Naive thymus-derived CD4-positive, alpha-beta T cell (primary cell): ENCODE measurements at regions not wholly inside any gene's neighbourhood (a gene's known extent, or its start where the extent isn't known, plus 50 kb on each side); places are given as distances from the start of the nearest gene placed in this dataset.

ENCODE experiments used
- ATAC-seq: fragments of 150-1000 bp; cut with Tn5 transposase; 2 replicates; pipeline ENCODE4 v1.10.0; 2021; ENCODE audit warnings: mild to moderate bottlenecking, moderate library complexity
- CTCF ChIA-PET: fragments of 350-600 bp; sonication (Branson Sonifier 250); formaldehyde crosslinking; loops from one replicate; lab custom pipeline; 2021; ENCODE audit warnings: antibody characterized with exemption; lab: Charles Lee
- POLR2A ChIA-PET: fragments of 350-600 bp; sonication (Branson Sonifier 250); formaldehyde crosslinking; loops from one replicate; lab custom pipeline; 2021; ENCODE audit warnings: antibody characterized with exemption, inconsistent platforms; lab: Charles Lee
- DNase-seq, 9 donors: peaks; one replicate each; pipeline versions ENCODE4 v3.0.0 to v3.0.0-alpha.2; 2020 to 2022; ENCODE audit warnings: mixed read lengths in 1 of 9
- H3K27ac ChIP-seq: one replicate; pipeline ENCODE4 v1.7.0; 2013; ENCODE audit warnings: mild to moderate bottlenecking, low read depth, low read length, moderate library complexity
- H3K27me3 ChIP-seq, 2 donors: one replicate each; pipeline ENCODE4 v1.7.0; 2013; ENCODE audit warnings: low read length in 2 of 2, mild to moderate bottlenecking in 2 of 2, moderate library complexity in 2 of 2; ENCODE audit not compliant: control insufficient read depth in 2 of 2, insufficient read depth in 2 of 2
- H3K36me3 ChIP-seq, 3 experiments: 1 replicate in 2 of 3; 2 replicates in 1 of 3; pipeline ENCODE4 v1.7.0; 2013; ENCODE audit warnings: low read length in 3 of 3, mild to moderate bottlenecking in 3 of 3, moderate library complexity in 1 of 3; ENCODE audit not compliant: insufficient read depth in 3 of 3, control insufficient read depth in 2 of 3
- H3K4me1 ChIP-seq, 2 donors: one replicate each; pipeline ENCODE4 v1.7.0; 2013; ENCODE audit warnings: low read length in 2 of 2, mild to moderate bottlenecking in 2 of 2, moderate library complexity in 1 of 2; ENCODE audit not compliant: control insufficient read depth in 2 of 2, insufficient read depth in 2 of 2
- H3K4me3 ChIP-seq: 2 replicates; pipeline ENCODE4 v1.7.0; 2013; ENCODE audit warnings: mild to moderate bottlenecking, low read length
- H3K9me3 ChIP-seq, 3 experiments: 1 replicate in 2 of 3; 2 replicates in 1 of 3; pipeline ENCODE4 v1.7.0; 2013; ENCODE audit warnings: low read length in 3 of 3; ENCODE audit not compliant: control insufficient read depth in 2 of 3
- H3K27ac Mint-ChIP-seq, 9 donors: one replicate each; pipeline ENCODE4 v1.8.0; 2020 to 2022; ENCODE audit warnings: mixed read lengths in 9 of 9, mild to moderate bottlenecking in 8 of 9, moderate library complexity in 5 of 9, inconsistent platforms in 2 of 9
- H3K27me3 Mint-ChIP-seq, 5 donors: one replicate each; pipeline ENCODE4 v1.8.0; 2021 to 2022; ENCODE audit warnings: mixed read lengths in 5 of 5, mild to moderate bottlenecking in 1 of 5
- H3K36me3 Mint-ChIP-seq, 5 donors: one replicate each; pipeline ENCODE4 v1.8.0; 2020 to 2022; ENCODE audit warnings: mixed read lengths in 5 of 5, mild to moderate bottlenecking in 3 of 5, inconsistent platforms in 1 of 5
- H3K4me1 Mint-ChIP-seq, 7 donors: one replicate each; pipeline ENCODE4 v1.8.0; 2020 to 2022; ENCODE audit warnings: mixed read lengths in 7 of 7, mild to moderate bottlenecking in 3 of 7, inconsistent platforms in 1 of 7
- H3K4me3 Mint-ChIP-seq, 10 donors: one replicate each; pipeline ENCODE4 v1.8.0; 2020 to 2022; ENCODE audit warnings: mild to moderate bottlenecking in 10 of 10, mixed read lengths in 10 of 10, moderate library complexity in 6 of 10, inconsistent platforms in 2 of 10
- H3K9me3 Mint-ChIP-seq, 11 donors: one replicate each; pipeline ENCODE4 v1.8.0; 2020 to 2022; ENCODE audit warnings: mixed read lengths in 11 of 11, mild to moderate bottlenecking in 4 of 11, inconsistent platforms in 1 of 11, moderate library complexity in 1 of 11
- intact Hi-C, 2 donors: fragments of 100-400 bp; cut with micrococcal nuclease; formaldehyde crosslinking; loops; one replicate each; pipeline ENCODE4 v1.15.1; 2023

DNA sequence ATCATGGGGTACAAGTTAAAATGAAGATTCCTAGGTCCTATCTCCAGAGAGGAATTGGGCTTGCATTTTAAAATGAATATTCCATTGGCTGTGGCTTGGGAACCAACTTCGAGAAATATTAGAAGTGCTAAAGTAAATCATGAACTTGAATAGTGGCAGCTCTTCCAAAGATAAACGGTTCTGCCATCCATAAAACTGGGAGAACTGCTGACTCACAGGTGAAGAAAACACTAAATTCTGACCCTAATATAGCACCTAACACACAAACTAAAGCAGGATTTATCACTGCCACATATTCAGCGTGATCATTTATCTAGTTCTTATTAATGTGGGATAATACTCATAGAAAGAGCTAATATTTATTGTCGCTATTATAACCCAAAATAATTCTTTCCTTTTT, 508.1 kb upstream of the ID4 start:
- H3K27ac Mint-ChIP-seq, result no peak overlapping the region
- no peaks in the 10 kb centered on the region for H3K36me3 Mint-ChIP-seq
- no peak for DNase-seq
- H3K9me3 ChIP-seq, result no peaks in the 10 kb centered on the region
- POLR2A ChIA-PET, result no interaction called here
- intact Hi-C loops, result no loop called here
- no peaks in the 10 kb centered on the region for H3K27me3 ChIP-seq
- no peak overlapping the region for H3K27ac ChIP-seq
- peaks cover 0 to 22% (median 3%) of the 10 kb centered on the region in 11 donors for H3K9me3 Mint-ChIP-seq
- no peak for ATAC-seq
- H3K4me1 Mint-ChIP-seq, result peaks cover 0 to 2% (median 0%) of the 10 kb centered on the region in 7 donors
- CTCF ChIA-PET, result no interaction called here
- H3K4me1 ChIP-seq, result no peaks in the 10 kb centered on the region
- no peaks in the 10 kb centered on the region for H3K36me3 ChIP-seq
- H3K27me3 Mint-ChIP-seq, result no peaks in the 10 kb centered on the region
- no peak overlapping the region for H3K4me3 ChIP-seq
- no peak overlapping the region for H3K4me3 Mint-ChIP-seq

DNA sequence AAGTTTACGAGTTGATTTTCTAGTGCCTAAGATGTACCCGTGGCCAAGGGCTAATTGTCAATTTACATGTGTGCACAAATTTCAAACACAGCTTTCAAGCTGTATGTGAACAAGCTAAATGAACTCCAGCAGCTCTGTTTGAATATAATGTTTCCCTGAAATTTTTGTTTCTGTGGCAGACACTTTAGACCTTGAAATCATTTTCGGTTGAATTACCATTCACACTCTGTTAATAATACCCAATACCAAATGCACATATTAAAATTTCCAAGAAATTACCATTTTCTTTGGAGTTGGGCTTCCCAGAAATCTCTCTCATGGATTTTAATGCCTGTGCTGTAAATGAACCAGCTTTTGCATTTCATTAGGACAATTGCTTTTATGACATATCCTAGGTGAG, 506.1 kb upstream of the ID4 start:
- DNase-seq, result no peak
- no peaks in the 10 kb centered on the region for H3K27me3 Mint-ChIP-seq
- H3K36me3 Mint-ChIP-seq, result no peaks in the 10 kb centered on the region
- peaks cover 0 to 15% (median 4%) of the 10 kb centered on the region in 11 donors for H3K9me3 Mint-ChIP-seq
- intact Hi-C loops, result no loop called here
- H3K27ac ChIP-seq, result no peak overlapping the region
- no peaks in the 10 kb centered on the region for H3K9me3 ChIP-seq
- peaks cover 0 to 2% (median 0%) of the 10 kb centered on the region in 7 donors for H3K4me1 Mint-ChIP-seq
- H3K36me3 ChIP-seq, result no peaks in the 10 kb centered on the region
- H3K27ac Mint-ChIP-seq, result no peak overlapping the region
- no peak overlapping the region for H3K4me3 Mint-ChIP-seq
- H3K4me3 ChIP-seq, result no peak overlapping the region
- H3K4me1 ChIP-seq, result no peaks in the 10 kb centered on the region
- POLR2A ChIA-PET, result no interaction called here
- CTCF ChIA-PET, result no interaction called here
- H3K27me3 ChIP-seq, result no peaks in the 10 kb centered on the region
- no peak for ATAC-seq

DNA sequence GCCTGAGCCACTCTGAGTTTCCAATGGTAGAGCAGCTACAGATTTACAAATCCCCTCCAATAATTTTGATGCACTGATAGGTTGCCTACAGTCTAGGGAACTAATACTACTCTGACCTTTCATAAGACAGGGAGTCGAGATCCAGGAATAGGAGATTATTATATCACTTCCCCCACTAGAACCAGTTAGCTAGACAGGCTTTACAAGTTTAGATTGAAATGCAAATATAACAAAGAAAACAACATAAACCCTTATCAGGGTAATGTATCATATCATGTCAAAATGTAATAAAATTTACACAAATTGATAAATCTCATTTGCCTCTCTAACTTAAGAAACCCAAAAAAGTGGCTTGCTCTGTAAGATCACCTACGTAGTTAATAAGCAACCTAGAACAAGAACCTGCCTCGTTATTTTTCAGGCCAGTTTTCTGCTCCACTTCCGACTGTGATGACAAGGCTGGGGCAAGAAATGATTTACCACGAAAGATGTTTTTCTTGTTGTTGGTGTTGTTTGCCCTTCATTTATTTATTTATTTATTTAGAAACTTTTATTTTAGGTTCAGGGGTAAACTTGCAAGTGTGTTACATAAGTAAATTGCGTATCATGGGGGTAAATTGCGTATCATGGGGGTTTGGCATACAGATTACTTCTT, 504.2 kb upstream of the ID4 start:
- Mint-ChIP-seq H3K4me1 (no peaks in the 10 kb centered on the region), H3K27ac (no peak overlapping the region), H3K27me3 (no peaks in the 10 kb centered on the region), H3K36me3 (no peaks in the 10 kb centered on the region), H3K4me3 (no peak overlapping the region), H3K9me3 (peaks cover 0 to 7% (median 3%) of the 10 kb centered on the region in 11 donors)
- intact Hi-C loops, result no loop called here
- no peaks in the 10 kb centered on the region for H3K9me3 ChIP-seq
- H3K4me1 ChIP-seq, result no peaks in the 10 kb centered on the region
- DNase-seq (no peak), ATAC-seq (no peak)
- no peaks in the 10 kb centered on the region for H3K36me3 ChIP-seq
- H3K27ac ChIP-seq, result no peak overlapping the region
- POLR2A ChIA-PET, result no interaction called here
- CTCF ChIA-PET, result no interaction called here
- H3K27me3 ChIP-seq, result no peaks in the 10 kb centered on the region
- no peak overlapping the region for H3K4me3 ChIP-seq

DNA sequence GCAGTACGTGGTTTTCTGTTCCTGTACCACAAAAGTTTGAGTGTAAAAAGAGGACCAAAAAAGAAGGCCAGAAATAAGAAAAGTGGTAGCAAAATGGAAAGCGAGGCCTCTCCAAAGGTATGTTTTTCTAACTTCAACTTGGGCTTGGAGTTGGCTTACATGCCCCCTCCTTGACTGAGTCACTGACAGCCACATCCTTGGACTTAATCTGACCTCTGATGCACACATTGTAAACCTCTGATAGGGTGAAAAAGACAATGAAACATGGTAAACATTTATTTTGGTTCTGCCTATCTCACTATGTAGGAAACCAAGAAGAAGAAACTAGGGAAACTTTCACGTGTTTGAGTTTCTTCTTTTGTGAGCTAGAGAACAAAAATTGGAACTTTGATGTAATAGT, 503.2 kb upstream of the ID4 start:
- Histone ChIP-seq H3K27ac (no peak overlapping the region), H3K4me1 (no peaks in the 10 kb centered on the region), H3K27me3 (no peaks in the 10 kb centered on the region), H3K36me3 (no peaks in the 10 kb centered on the region), H3K9me3 (no peaks in the 10 kb centered on the region), H3K4me3 (no peak overlapping the region)
- no peaks in the 10 kb centered on the region for H3K36me3 Mint-ChIP-seq
- no peaks in the 10 kb centered on the region for H3K27me3 Mint-ChIP-seq
- no peak overlapping the region for H3K27ac Mint-ChIP-seq
- intact Hi-C loops, result no loop called here
- H3K4me1 Mint-ChIP-seq, result no peaks in the 10 kb centered on the region
- CTCF ChIA-PET, result no interaction called here
- ATAC-seq (no peak), DNase-seq (no peak)
- peaks cover 0 to 7% (median 3%) of the 10 kb centered on the region in 11 donors for H3K9me3 Mint-ChIP-seq
- POLR2A ChIA-PET, result no interaction called here
- peak overlapping the region in 1 of 10 donors; percentile 20 for H3K4me3 Mint-ChIP-seq

DNA sequence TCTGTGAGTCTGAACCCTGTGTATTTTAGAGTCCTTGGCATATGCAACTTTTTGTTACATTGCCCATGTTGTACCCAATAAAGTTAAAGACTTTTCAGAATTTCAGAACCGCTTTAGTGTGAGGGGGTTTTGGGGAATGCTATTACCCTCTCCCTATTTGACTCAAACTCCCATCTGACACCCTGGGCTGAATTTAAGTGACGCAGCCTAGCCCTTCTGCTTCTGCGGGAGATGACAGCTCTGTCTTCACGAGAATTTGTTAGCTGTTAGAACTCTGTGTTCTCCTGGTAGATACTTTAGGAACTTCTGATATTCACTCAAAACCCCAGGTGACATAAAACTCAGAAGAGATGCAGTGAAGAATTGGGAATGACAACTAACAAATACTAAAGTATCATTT, 500.6 kb upstream of the ID4 start:
- no peak overlapping the region for H3K4me3 ChIP-seq
- Mint-ChIP-seq H3K27ac (no peak overlapping the region), H3K4me1 (no peaks in the 10 kb centered on the region), H3K36me3 (no peaks in the 10 kb centered on the region), H3K27me3 (no peaks in the 10 kb centered on the region), H3K9me3 (peaks cover 1 to 16% (median 4%) of the 10 kb centered on the region in 11 donors), H3K4me3 (no peak overlapping the region)
- ChIA-PET CTCF (no interaction called here), POLR2A (no interaction called here)
- no peaks in the 10 kb centered on the region for H3K9me3 ChIP-seq
- H3K36me3 ChIP-seq, result no peaks in the 10 kb centered on the region
- no peaks in the 10 kb centered on the region for H3K4me1 ChIP-seq
- H3K27ac ChIP-seq, result no peak overlapping the region
- no peaks in the 10 kb centered on the region for H3K27me3 ChIP-seq
- intact Hi-C loops, result no loop called here
- ATAC-seq (no peak), DNase-seq (no peak)

DNA sequence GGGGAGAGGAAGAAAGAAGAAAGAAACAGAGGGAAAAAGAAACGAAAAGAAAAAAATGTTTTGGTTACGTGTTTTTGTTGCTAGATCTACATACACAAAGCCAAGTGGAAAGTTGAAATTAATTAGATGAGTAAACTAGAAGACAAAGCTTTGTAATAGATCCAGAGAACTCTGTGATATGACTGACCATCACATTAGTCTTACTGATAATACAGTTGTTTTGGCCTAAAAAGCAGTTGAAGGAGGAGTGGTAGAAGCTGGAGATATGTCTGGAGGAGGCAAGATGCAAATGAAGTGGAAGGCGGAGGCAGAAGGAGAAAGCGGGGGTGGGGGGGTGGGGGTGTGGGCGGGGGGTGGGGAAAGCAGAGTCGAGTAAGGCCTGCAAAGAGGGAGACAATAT, 500.1 kb upstream of the ID4 start:
- Histone ChIP-seq H3K4me3 (no peak overlapping the region), H3K4me1 (no peaks in the 10 kb centered on the region), H3K27ac (no peak overlapping the region), H3K9me3 (no peaks in the 10 kb centered on the region), H3K27me3 (no peaks in the 10 kb centered on the region), H3K36me3 (no peaks in the 10 kb centered on the region)
- DNase-seq (no peak), ATAC-seq (no peak)
- Mint-ChIP-seq H3K4me3 (no peak overlapping the region), H3K4me1 (no peaks in the 10 kb centered on the region), H3K9me3 (peaks cover 1 to 12% (median 5%) of the 10 kb centered on the region in 11 donors), H3K27me3 (no peaks in the 10 kb centered on the region), H3K36me3 (no peaks in the 10 kb centered on the region), H3K27ac (no peak overlapping the region)
- intact Hi-C loops, result no loop called here
- ChIA-PET POLR2A (no interaction called here), CTCF (no interaction called here)

DNA sequence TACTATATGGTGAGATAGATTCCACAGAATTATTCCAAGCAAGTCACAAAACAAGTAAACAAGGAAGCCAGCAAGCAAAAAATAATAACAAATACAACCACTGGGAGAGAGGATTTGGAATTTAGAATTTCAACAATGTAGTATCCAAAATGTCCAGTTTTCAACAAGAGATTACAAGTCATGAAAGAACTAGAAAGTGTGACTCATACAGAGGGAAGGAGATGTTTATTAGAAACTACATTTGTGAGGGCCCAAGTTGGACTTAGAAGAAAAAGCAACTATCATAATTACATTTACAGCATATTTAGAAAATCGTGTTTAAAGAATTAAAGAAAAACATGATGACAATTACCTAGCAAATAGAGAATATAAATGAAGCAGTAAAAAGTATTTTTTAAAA, 494.6 kb upstream of the ID4 start:
- no peak overlapping the region for H3K4me3 Mint-ChIP-seq
- ChIA-PET CTCF (no interaction called here), POLR2A (no interaction called here)
- no peaks in the 10 kb centered on the region for H3K27me3 Mint-ChIP-seq
- no peak overlapping the region for H3K27ac Mint-ChIP-seq
- peaks cover 1 to 32% (median 8%) of the 10 kb centered on the region in 11 donors for H3K9me3 Mint-ChIP-seq
- no peak overlapping the region for H3K4me3 ChIP-seq
- no peak for DNase-seq
- H3K27ac ChIP-seq, result no peak overlapping the region
- H3K4me1 Mint-ChIP-seq, result no peaks in the 10 kb centered on the region
- no peaks in the 10 kb centered on the region for H3K36me3 ChIP-seq
- H3K27me3 ChIP-seq, result no peaks in the 10 kb centered on the region
- no peak for ATAC-seq
- intact Hi-C loops, result no loop called here
- H3K36me3 Mint-ChIP-seq, result peaks cover 0 to 5% (median 0%) of the 10 kb centered on the region in 5 donors
- H3K4me1 ChIP-seq, result no peaks in the 10 kb centered on the region
- no peaks in the 10 kb centered on the region for H3K9me3 ChIP-seq
